A673 (cell line): ENCODE measurements at regions not wholly inside any gene's neighbourhood (a gene's known extent, or its start where the extent isn't known, plus 50 kb on each side); places are given as distances from the start of the nearest gene placed in this dataset.

Source experiments
- EZH2 ChIP-seq: fragments of 200-600 bp; sonication (generic); IDR thresholded peaks from 2 replicates; pipeline ENCODE4 v1.6.1; 2017; ENCODE audit warnings: borderline replicate concordance, low read depth, mild to moderate bottlenecking, mixed read lengths, antibody characterized with exemption, low read length; ENCODE audit not compliant: poor library complexity, severe bottlenecking
- TF ChIP-seq, protein P1 (sequence below): fragments of 300-800, 200-600 bp; sonication (generic); conservative IDR thresholded peaks from 2 replicates; pipeline ENCODE4 v1.5.1; 2017; ENCODE audit warnings: low read depth, mild to moderate bottlenecking, antibody characterized with exemption, low read length, moderate library complexity, mixed read lengths

DNA sequence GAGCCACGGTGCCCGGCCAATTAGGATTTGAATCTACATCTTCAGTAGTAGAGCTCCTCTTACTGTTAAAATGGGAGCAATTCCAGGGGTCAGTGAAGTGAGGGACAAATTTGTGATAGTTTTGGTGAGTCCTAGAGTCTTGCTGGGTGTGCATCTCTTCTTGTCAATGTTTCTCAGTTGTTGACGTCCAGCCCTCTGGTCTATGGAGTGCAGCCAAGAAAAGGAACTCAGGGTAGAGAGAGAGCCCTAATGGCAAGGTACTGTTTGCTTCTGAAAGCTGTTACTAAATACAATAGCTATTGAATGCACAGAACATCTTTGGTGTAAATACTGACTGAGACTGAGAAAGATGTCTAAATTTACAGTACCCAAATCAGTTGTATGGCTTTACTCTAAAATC, 282.5 kb upstream of the SALL1 start:
- TF ChIP-seq, protein P1, sequence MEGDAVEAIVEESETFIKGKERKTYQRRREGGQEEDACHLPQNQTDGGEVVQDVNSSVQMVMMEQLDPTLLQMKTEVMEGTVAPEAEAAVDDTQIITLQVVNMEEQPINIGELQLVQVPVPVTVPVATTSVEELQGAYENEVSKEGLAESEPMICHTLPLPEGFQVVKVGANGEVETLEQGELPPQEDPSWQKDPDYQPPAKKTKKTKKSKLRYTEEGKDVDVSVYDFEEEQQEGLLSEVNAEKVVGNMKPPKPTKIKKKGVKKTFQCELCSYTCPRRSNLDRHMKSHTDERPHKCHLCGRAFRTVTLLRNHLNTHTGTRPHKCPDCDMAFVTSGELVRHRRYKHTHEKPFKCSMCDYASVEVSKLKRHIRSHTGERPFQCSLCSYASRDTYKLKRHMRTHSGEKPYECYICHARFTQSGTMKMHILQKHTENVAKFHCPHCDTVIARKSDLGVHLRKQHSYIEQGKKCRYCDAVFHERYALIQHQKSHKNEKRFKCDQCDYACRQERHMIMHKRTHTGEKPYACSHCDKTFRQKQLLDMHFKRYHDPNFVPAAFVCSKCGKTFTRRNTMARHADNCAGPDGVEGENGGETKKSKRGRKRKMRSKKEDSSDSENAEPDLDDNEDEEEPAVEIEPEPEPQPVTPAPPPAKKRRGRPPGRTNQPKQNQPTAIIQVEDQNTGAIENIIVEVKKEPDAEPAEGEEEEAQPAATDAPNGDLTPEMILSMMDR, result no peak
- TF ChIP-seq EZH2, result no peak
